PFSK-1 (cell line): ENCODE measurements at regions not wholly inside any gene's neighbourhood (a gene's known extent, or its start where the extent isn't known, plus 50 kb on each side); places are given as distances from the start of the nearest gene placed in this dataset.

Source experiments
- FOXP2 ChIP-seq: optimal IDR thresholded peaks from 2 replicates; pipeline ENCODE3; 2011; ENCODE audit warnings: borderline replicate concordance, control low read depth, inconsistent platforms; ENCODE audit not compliant: insufficient read depth; ENCODE audit errors: extremely low read length, extremely low read depth
- POLR2AphosphoS5 ChIP-seq: IDR thresholded peaks from 2 replicates; pipeline ENCODE4 v1.6.1; 2012; ENCODE audit warnings: low read depth, mild to moderate bottlenecking, control low read depth, low read length, moderate library complexity
- SIN3A ChIP-seq: IDR thresholded peaks from 2 replicates; pipeline ENCODE4 v1.6.1; 2012; ENCODE audit warnings: mild to moderate bottlenecking, low read length, moderate library complexity, borderline replicate concordance; ENCODE audit not compliant: insufficient read depth
- TAF1 ChIP-seq: IDR thresholded peaks from 2 replicates; pipeline ENCODE4 v1.6.1; 2012; ENCODE audit warnings: low read length, control low read depth, borderline replicate concordance; ENCODE audit not compliant: insufficient read depth
- TF ChIP-seq, protein P1 (sequence below), 2 experiments: IDR thresholded peaks; 2 replicates each; pipeline versions ENCODE4 v1.6.1 to v1.8.0; 2011 to 2012; ENCODE audit warnings: low read depth in 2 of 2, low read length in 2 of 2, control low read depth in 1 of 2, inconsistent platforms in 1 of 2, mild to moderate bottlenecking in 1 of 2, moderate library complexity in 1 of 2; ENCODE audit not compliant: insufficient read depth in 1 of 2

- TF ChIP-seq POLR2AphosphoS5 (no peak), SIN3A (no peak), TAF1 (no peak), FOXP2 (no peak)
- TF ChIP-seq, protein P1, sequence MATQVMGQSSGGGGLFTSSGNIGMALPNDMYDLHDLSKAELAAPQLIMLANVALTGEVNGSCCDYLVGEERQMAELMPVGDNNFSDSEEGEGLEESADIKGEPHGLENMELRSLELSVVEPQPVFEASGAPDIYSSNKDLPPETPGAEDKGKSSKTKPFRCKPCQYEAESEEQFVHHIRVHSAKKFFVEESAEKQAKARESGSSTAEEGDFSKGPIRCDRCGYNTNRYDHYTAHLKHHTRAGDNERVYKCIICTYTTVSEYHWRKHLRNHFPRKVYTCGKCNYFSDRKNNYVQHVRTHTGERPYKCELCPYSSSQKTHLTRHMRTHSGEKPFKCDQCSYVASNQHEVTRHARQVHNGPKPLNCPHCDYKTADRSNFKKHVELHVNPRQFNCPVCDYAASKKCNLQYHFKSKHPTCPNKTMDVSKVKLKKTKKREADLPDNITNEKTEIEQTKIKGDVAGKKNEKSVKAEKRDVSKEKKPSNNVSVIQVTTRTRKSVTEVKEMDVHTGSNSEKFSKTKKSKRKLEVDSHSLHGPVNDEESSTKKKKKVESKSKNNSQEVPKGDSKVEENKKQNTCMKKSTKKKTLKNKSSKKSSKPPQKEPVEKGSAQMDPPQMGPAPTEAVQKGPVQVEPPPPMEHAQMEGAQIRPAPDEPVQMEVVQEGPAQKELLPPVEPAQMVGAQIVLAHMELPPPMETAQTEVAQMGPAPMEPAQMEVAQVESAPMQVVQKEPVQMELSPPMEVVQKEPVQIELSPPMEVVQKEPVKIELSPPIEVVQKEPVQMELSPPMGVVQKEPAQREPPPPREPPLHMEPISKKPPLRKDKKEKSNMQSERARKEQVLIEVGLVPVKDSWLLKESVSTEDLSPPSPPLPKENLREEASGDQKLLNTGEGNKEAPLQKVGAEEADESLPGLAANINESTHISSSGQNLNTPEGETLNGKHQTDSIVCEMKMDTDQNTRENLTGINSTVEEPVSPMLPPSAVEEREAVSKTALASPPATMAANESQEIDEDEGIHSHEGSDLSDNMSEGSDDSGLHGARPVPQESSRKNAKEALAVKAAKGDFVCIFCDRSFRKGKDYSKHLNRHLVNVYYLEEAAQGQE (IDR thresholded peaks at IDR 0.05; ENCODE audit: insufficient read depth in 1 of 2, low read depth in 2 of 2, low read length in 2 of 2), result no peak
Observed at GRCh38 chr1:187961895-187962294, 1133.1 kb downstream of the PLA2G4A start.
